HEK293 (cell line): ENCODE measurements at regions not wholly inside any gene's neighbourhood (a gene's known extent, or its start where the extent isn't known, plus 50 kb on each side); places are given as distances from the start of the nearest gene placed in this dataset.

Experiments
- CTCF ChIA-PET: fragments of 350-600 bp; formaldehyde crosslinking; extraction: SDS; loops from one replicate; lab custom pipeline; 2021; ENCODE audit warnings: antibody characterized with exemption; lab: Yijun Ruan, JAX
- POLR2A ChIA-PET: fragments of 300-600 bp; formaldehyde crosslinking; extraction: SDS; loops from one replicate; lab custom pipeline; 2020; ENCODE audit warnings: antibody characterized with exemption, inconsistent platforms; lab: Yijun Ruan, JAX
- H3K27ac ChIP-seq: fragments of 200-500 bp; sonication (Bioruptor generic); 2 replicates; pipeline ENCODE4 v1.5.1; 2014; ENCODE audit warnings: low read depth, low read length, control low read depth, inconsistent platforms; ENCODE audit errors: extremely low read depth
- H3K36me3 ChIP-seq, 2 experiments: fragments of 200-500 bp in 1 of 2; sonication (Bioruptor generic) in 1 of 2; 1 replicate in 1 of 2; 2 replicates in 1 of 2; pipeline ENCODE4 v1.5.1; 2014 to 2017; ENCODE audit warnings: inconsistent platforms in 2 of 2, low read length in 2 of 2; ENCODE audit not compliant: control insufficient read depth in 2 of 2, insufficient read depth in 1 of 2
- H3K4me1 ChIP-seq: fragments of 200-500 bp; sonication (Bioruptor generic); 2 replicates; pipeline ENCODE4 v1.5.1; 2014; ENCODE audit warnings: mild to moderate bottlenecking, low read length, inconsistent platforms; ENCODE audit not compliant: control insufficient read depth, insufficient read depth
- H3K4me3 ChIP-seq: 2 replicates; pipeline ENCODE4 v1.5.1; 2011; ENCODE audit warnings: low read depth, mild to moderate bottlenecking, control low read depth, low read length, moderate library complexity
- H3K9me3 ChIP-seq: fragments of 200-500 bp; sonication (Bioruptor generic); 2 replicates; pipeline ENCODE4 v1.5.1; 2014; ENCODE audit warnings: low read depth, low read length, inconsistent platforms; ENCODE audit not compliant: control insufficient read depth, insufficient read depth
- KLF8 ChIP-seq: fragments of 450-650 bp; formaldehyde crosslinking; IDR thresholded peaks from 2 replicates; pipeline ENCODE4 v1.5.1; 2016; ENCODE audit warnings: missing biosample characterization, missing genetic modification characterization
- OVOL3 ChIP-seq: fragments of 450-650 bp; formaldehyde crosslinking; IDR thresholded peaks from 2 replicates; pipeline ENCODE4 v1.5.1; 2016; ENCODE audit warnings: missing biosample characterization, missing genetic modification characterization
- PRDM1 ChIP-seq: fragments of 450-650 bp; formaldehyde crosslinking; IDR thresholded peaks from 2 replicates; pipeline ENCODE4; 2016; ENCODE audit warnings: missing biosample characterization, missing genetic modification characterization
- PRDM2 ChIP-seq: fragments of 450-650 bp; formaldehyde crosslinking; IDR thresholded peaks from 2 replicates; pipeline ENCODE4 v1.5.1; 2016; ENCODE audit warnings: missing biosample characterization, missing genetic modification characterization, borderline replicate concordance
- ZBTB21 ChIP-seq: fragments of 450-650 bp; formaldehyde crosslinking; IDR thresholded peaks from 2 replicates; pipeline ENCODE4 v1.5.1; 2017; ENCODE audit warnings: missing biosample characterization, missing genetic modification characterization
- ZBTB7A ChIP-seq: fragments of 450-650 bp; formaldehyde crosslinking; IDR thresholded peaks from 2 replicates; pipeline ENCODE4 v1.5.1; 2016; ENCODE audit warnings: low read depth, missing biosample characterization, missing genetic modification characterization
- ZFHX2 ChIP-seq: fragments of 450-650 bp; formaldehyde crosslinking; conservative IDR thresholded peaks from 2 replicates; pipeline ENCODE4 v1.5.1; 2016; ENCODE audit warnings: missing biosample characterization, missing genetic modification characterization
- ZFP3 ChIP-seq: fragments of 450-650 bp; formaldehyde crosslinking; IDR thresholded peaks from 2 replicates; pipeline ENCODE4 v1.5.1; 2016; ENCODE audit warnings: low read depth, missing biosample characterization, missing genetic modification characterization
- ZNF302 ChIP-seq: fragments of 450-650 bp; formaldehyde crosslinking; IDR thresholded peaks from 2 replicates; pipeline ENCODE4 v1.5.1; 2016; ENCODE audit warnings: missing biosample characterization, missing genetic modification characterization, low read depth
- ZNF311 ChIP-seq: fragments of 450-650 bp; formaldehyde crosslinking; IDR thresholded peaks from 2 replicates; pipeline ENCODE4 v1.5.1; 2017; ENCODE audit warnings: missing biosample characterization, missing genetic modification characterization, borderline replicate concordance
- ZNF350 ChIP-seq: fragments of 450-650 bp; formaldehyde crosslinking; IDR thresholded peaks from 2 replicates; pipeline ENCODE4 v1.5.0; 2017; ENCODE audit warnings: missing biosample characterization, mild to moderate bottlenecking, missing genetic modification characterization
- ZNF837 ChIP-seq: fragments of 450-650 bp; formaldehyde crosslinking; IDR thresholded peaks from 2 replicates; pipeline ENCODE4 v1.5.1; 2016; ENCODE audit warnings: missing biosample characterization, missing genetic modification characterization
- TF ChIP-seq, protein P1 (sequence below): fragments of 450-650 bp; formaldehyde crosslinking; IDR thresholded peaks from 2 replicates; pipeline ENCODE4 v1.5.1; 2016; ENCODE audit warnings: missing biosample characterization, missing genetic modification characterization
- TF ChIP-seq, protein P2 (sequence below): fragments of 450-650 bp; formaldehyde crosslinking; IDR thresholded peaks from 2 replicates; pipeline ENCODE4 v1.5.1; 2016; ENCODE audit warnings: missing biosample characterization, missing genetic modification characterization
- TF ChIP-seq, protein P3 (sequence below): IDR thresholded peaks from 2 replicates; pipeline ENCODE4 v1.6.1; 2011; ENCODE audit warnings: mild to moderate bottlenecking, low read depth, low read length, borderline replicate concordance

DNA sequence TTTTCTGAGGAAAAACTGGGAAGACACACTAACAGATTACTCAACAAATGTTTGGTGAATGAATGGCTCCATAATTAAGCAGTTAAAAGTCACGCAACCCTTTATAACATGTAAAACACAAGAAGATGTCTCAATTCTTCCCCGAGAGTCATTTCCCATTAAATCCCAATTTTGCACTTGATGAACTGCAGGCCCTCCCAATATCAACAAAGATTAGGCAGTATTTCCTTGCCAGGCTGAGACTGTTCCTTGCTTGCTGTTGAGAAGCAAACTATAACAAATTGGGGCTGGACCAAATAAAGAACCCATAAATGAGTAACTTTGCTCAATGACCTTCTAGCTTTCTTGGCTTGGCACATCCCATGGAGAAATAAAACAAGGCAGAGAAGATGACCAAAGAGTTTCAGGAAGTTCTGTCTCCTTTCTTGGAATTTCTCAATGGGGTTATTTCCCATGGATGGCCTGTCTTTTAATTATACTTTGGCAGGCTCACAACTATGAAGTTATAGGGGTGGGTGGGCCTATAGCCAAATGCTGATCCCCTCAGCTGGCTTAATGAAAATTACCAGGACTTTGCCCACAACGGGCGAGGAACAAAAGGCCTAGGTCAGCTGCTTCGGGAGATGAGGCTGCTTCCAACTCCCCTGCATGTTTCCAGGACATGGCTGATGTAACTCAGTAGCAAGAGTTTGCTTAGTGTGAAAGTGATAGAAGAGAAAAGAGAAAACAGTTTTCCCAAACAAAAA lies 243.1 kb upstream of the RFX3 start:
- H3K4me3 ChIP-seq, result no peak overlapping the region
- ChIA-PET CTCF (no interaction called here), POLR2A (no interaction called here)
- no peaks in the 10 kb centered on the region for H3K36me3 ChIP-seq
- TF ChIP-seq ZNF837 (tag by site-specific recombination) (no peak), ZBTB21 (tag by site-specific recombination) (no peak), ZNF311 (tag by site-specific recombination) (no peak), ZFHX2 (no peak), ZBTB7A (tag by site-specific recombination) (no peak)
- TF ChIP-seq, protein P1, sequence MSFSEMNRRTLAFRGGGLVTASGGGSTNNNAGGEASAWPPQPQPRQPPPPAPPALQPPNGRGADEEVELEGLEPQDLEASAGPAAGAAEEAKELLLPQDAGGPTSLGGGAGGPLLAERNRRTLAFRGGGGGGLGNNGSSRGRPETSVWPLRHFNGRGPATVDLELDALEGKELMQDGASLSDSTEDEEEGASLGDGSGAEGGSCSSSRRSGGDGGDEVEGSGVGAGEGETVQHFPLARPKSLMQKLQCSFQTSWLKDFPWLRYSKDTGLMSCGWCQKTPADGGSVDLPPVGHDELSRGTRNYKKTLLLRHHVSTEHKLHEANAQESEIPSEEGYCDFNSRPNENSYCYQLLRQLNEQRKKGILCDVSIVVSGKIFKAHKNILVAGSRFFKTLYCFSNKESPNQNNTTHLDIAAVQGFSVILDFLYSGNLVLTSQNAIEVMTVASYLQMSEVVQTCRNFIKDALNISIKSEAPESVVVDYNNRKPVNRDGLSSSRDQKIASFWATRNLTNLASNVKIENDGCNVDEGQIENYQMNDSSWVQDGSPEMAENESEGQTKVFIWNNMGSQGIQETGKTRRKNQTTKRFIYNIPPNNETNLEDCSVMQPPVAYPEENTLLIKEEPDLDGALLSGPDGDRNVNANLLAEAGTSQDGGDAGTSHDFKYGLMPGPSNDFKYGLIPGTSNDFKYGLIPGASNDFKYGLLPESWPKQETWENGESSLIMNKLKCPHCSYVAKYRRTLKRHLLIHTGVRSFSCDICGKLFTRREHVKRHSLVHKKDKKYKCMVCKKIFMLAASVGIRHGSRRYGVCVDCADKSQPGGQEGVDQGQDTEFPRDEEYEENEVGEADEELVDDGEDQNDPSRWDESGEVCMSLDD (tag by site-specific recombination), result no peak
- TF ChIP-seq, protein P2, sequence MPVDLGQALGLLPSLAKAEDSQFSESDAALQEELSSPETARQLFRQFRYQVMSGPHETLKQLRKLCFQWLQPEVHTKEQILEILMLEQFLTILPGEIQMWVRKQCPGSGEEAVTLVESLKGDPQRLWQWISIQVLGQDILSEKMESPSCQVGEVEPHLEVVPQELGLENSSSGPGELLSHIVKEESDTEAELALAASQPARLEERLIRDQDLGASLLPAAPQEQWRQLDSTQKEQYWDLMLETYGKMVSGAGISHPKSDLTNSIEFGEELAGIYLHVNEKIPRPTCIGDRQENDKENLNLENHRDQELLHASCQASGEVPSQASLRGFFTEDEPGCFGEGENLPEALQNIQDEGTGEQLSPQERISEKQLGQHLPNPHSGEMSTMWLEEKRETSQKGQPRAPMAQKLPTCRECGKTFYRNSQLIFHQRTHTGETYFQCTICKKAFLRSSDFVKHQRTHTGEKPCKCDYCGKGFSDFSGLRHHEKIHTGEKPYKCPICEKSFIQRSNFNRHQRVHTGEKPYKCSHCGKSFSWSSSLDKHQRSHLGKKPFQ (tag by site-specific recombination), result no peak
- TF ChIP-seq, all 188 proteins: peak for 0
- no peaks in the 10 kb centered on the region for H3K4me1 ChIP-seq
- no peaks in the 10 kb centered on the region for H3K9me3 ChIP-seq
- H3K27ac ChIP-seq, result no peak overlapping the region

DNA sequence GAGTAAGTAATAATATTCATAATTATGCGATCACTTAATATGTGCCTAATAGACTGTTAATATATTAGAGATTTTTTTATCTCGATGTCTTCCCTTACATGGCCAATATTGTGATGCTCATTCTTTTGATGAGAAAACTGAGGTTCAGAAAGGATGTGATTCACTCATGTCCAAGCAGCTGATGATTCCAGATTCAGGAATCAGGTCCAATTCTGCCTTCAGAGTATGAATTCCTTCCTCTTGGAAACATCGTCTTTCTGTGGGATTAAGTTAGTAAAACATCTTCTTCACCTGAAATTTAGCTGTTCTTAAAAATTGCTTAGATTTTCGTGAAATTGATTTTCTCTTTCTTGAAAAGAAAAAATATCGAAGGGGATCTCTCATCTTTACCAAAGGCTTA lies 242.5 kb upstream of the RFX3 start:
- no peaks in the 10 kb centered on the region for H3K9me3 ChIP-seq
- no peaks in the 10 kb centered on the region for H3K4me1 ChIP-seq
- H3K4me3 ChIP-seq, result no peak overlapping the region
- H3K36me3 ChIP-seq, result no peaks in the 10 kb centered on the region
- H3K27ac ChIP-seq, result no peak overlapping the region
- TF ChIP-seq ZNF350 (no peak), PRDM2 (tag by site-specific recombination) (no peak), OVOL3 (tag by site-specific recombination) (no peak), ZNF302 (tag by site-specific recombination) (no peak), KLF8 (tag by site-specific recombination) (no peak), ZFP3 (tag by site-specific recombination) (no peak), PRDM1 (tag by site-specific recombination) (no peak)
- TF ChIP-seq, protein P3, sequence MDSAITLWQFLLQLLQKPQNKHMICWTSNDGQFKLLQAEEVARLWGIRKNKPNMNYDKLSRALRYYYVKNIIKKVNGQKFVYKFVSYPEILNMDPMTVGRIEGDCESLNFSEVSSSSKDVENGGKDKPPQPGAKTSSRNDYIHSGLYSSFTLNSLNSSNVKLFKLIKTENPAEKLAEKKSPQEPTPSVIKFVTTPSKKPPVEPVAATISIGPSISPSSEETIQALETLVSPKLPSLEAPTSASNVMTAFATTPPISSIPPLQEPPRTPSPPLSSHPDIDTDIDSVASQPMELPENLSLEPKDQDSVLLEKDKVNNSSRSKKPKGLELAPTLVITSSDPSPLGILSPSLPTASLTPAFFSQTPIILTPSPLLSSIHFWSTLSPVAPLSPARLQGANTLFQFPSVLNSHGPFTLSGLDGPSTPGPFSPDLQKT, result no peak
- CTCF ChIA-PET, result no interaction called here
- POLR2A ChIA-PET, result no interaction called here
